Upper lobe of right lung (tissue), 1 donor: ENCODE measurements at regions not wholly inside any gene's neighbourhood (a gene's known extent, or its start where the extent isn't known, plus 50 kb on each side); places are given as distances from the start of the nearest gene placed in this dataset.

Experiments
- ATAC-seq: fragments of 200-7000 bp; cut with Tn5 transposase; one replicate; pipeline ENCODE4 v1.9.1; 2020; ENCODE audit warnings: mild to moderate bottlenecking, moderate library complexity
- DNase-seq: peaks from one replicate; pipeline ENCODE4 v3.0.0-alpha.2; 2020
- H3K27ac ChIP-seq: fragments of 200-600 bp; one replicate; pipeline ENCODE4 v1.8.0; 2022
- H3K27me3 ChIP-seq: fragments of 200-600 bp; one replicate; pipeline ENCODE4 v1.8.0; 2022; ENCODE audit warnings: mild to moderate bottlenecking
- H3K36me3 ChIP-seq: fragments of 200-600 bp; one replicate; pipeline ENCODE4 v1.8.0; 2022
- H3K4me1 ChIP-seq: fragments of 200-600 bp; one replicate; pipeline ENCODE4 v1.8.0; 2022
- H3K4me3 ChIP-seq: fragments of 200-600 bp; one replicate; pipeline ENCODE4 v1.8.0; 2022; ENCODE audit warnings: mild to moderate bottlenecking
- H3K9me3 ChIP-seq: fragments of 200-600 bp; one replicate; pipeline ENCODE4 v1.8.0; 2022
- CTCF ChIP-seq: fragments of 200-600 bp; IDR thresholded peaks from one replicate; pipeline ENCODE4 v1.8.0; 2022; ENCODE audit warnings: antibody characterized with exemption
- intact Hi-C: fragments of 100-400 bp; cut with DNase I; formaldehyde crosslinking; loops from one replicate; pipeline ENCODE4 v1.11.0; 2022
- donor health status: DM: no; HTN: yes; CAD: no; lungs with severe emphysema.

GRCh38 chr12:45543887-45544286 lies 185.6 kb upstream of the ARID2 start:
- H3K27me3 ChIP-seq = no peaks in the 10 kb centered on the region
- H3K9me3 ChIP-seq = no peaks in the 10 kb centered on the region
- TF ChIP-seq CTCF = peak; percentile 81
- H3K27ac ChIP-seq = no peak overlapping the region
- DNase-seq = no peak
- H3K36me3 ChIP-seq = no peaks in the 10 kb centered on the region
- intact Hi-C loops = loop anchor here (10.0 kb wide), 1 partner anchor 379 kb away; no protein-coding TSS in a partner anchor
- ATAC-seq = peak; percentile 95
- no peaks in the 10 kb centered on the region for H3K4me1 ChIP-seq
- no peak overlapping the region for H3K4me3 ChIP-seq

GRCh38 chr12:45546545-45546944 lies 183.0 kb upstream of the ARID2 start:
- H3K27me3 ChIP-seq = no peaks in the 10 kb centered on the region
- H3K4me1 ChIP-seq = no peaks in the 10 kb centered on the region
- DNase-seq (no peak), ATAC-seq (no peak)
- no peak for TF ChIP-seq CTCF
- no peaks in the 10 kb centered on the region for H3K9me3 ChIP-seq
- no peaks in the 10 kb centered on the region for H3K36me3 ChIP-seq
- H3K27ac ChIP-seq = no peak overlapping the region
- intact Hi-C loops = loop anchor here (10.0 kb wide), 1 partner anchor 382 kb away; no protein-coding TSS in a partner anchor
- no peak overlapping the region for H3K4me3 ChIP-seq

GRCh38 chr12:45547132-45547531 lies 182.4 kb upstream of the ARID2 start:
- ATAC-seq (no peak), DNase-seq (no peak)

GRCh38 chr12:45547822-45548221 lies 181.7 kb upstream of the ARID2 start:
- Histone ChIP-seq H3K27me3 (no peaks in the 10 kb centered on the region), H3K27ac (no peak overlapping the region), H3K4me1 (no peaks in the 10 kb centered on the region), H3K4me3 (no peak overlapping the region), H3K9me3 (no peaks in the 10 kb centered on the region), H3K36me3 (no peaks in the 10 kb centered on the region)
- TF ChIP-seq CTCF = no peak
- ATAC-seq (no peak), DNase-seq (no peak)
- intact Hi-C loops = loop anchor here (10.0 kb wide), 1 partner anchor 383 kb away; no protein-coding TSS in a partner anchor

More at GRCh38 chr12:45547132-45547531, 182.4 kb upstream of the ARID2 start:
- no peaks in the 10 kb centered on the region for H3K36me3 ChIP-seq
- intact Hi-C loops = loop anchor here (10.0 kb wide), 1 partner anchor 382 kb away; no protein-coding TSS in a partner anchor
- H3K4me1 ChIP-seq = no peaks in the 10 kb centered on the region
- H3K4me3 ChIP-seq = no peak overlapping the region
- no peaks in the 10 kb centered on the region for H3K27me3 ChIP-seq
- H3K27ac ChIP-seq = no peak overlapping the region
- TF ChIP-seq CTCF = no peak
- no peaks in the 10 kb centered on the region for H3K9me3 ChIP-seq

- ATAC-seq = no peak
- Histone ChIP-seq H3K36me3 (no peaks in the 10 kb centered on the region), H3K4me3 (no peak overlapping the region), H3K4me1 (no peaks in the 10 kb centered on the region), H3K27ac (no peak overlapping the region), H3K27me3 (no peaks in the 10 kb centered on the region), H3K9me3 (no peaks in the 10 kb centered on the region)
- no peak for DNase-seq
- TF ChIP-seq CTCF = no peak
- intact Hi-C loops = loop anchor here (10.0 kb wide), 1 partner anchor 384 kb away; no protein-coding TSS in a partner anchor
Observed at GRCh38 chr12:45548426-45548825, 181.1 kb upstream of the ARID2 start.
